GM15510 (cell line): ENCODE measurements at regions not wholly inside any gene's neighbourhood (a gene's known extent, or its start where the extent isn't known, plus 50 kb on each side); places are given as distances from the start of the nearest gene placed in this dataset.

Experiments
- POLR2A ChIP-seq: IDR thresholded peaks from 3 replicates; pipeline ENCODE4 v1.6.1; 2011; ENCODE audit warnings: borderline replicate concordance; ENCODE audit not compliant: insufficient read length; ENCODE audit errors: extremely low read depth

- no peak for TF ChIP-seq POLR2A
These were observed 66.0 kb upstream of the PLAC8 start for GRCh38 chr4:83180431-83180968.

- TF ChIP-seq POLR2A: no peak
These were observed 64.7 kb upstream of the PLAC8 start for GRCh38 chr4:83179205-83179604.

GRCh38 chr4:83178029-83178428 lies 63.5 kb upstream of the PLAC8 start:
- no peak for TF ChIP-seq POLR2A

GRCh38 chr4:83177182-83177581 lies 62.7 kb upstream of the PLAC8 start:
- no peak for TF ChIP-seq POLR2A

- TF ChIP-seq POLR2A: no peak
These were observed 60.4 kb upstream of the PLAC8 start for GRCh38 chr4:83174844-83175414.

- no peak for TF ChIP-seq POLR2A
These were observed 57.8 kb upstream of the PLAC8 start for GRCh38 chr4:83172371-83172770.

GRCh38 chr4:83171436-83172039 lies 57.0 kb upstream of the PLAC8 start:
- no peak for TF ChIP-seq POLR2A

- TF ChIP-seq POLR2A: no peak
These were observed 56.4 kb upstream of the PLAC8 start for GRCh38 chr4:83170952-83171399.
